Fibroblast of skin of left quadriceps (primary cell): ENCODE measurements at regions not wholly inside any gene's neighbourhood (a gene's known extent, or its start where the extent isn't known, plus 50 kb on each side); places are given as distances from the start of the nearest gene placed in this dataset.

ENCODE experiments used
- DNase-seq, 2 experiments: peaks; one replicate each; pipeline ENCODE4 v3.0.0-alpha.2; 2013; ENCODE audit warnings: low read depth in 2 of 2

DNA sequence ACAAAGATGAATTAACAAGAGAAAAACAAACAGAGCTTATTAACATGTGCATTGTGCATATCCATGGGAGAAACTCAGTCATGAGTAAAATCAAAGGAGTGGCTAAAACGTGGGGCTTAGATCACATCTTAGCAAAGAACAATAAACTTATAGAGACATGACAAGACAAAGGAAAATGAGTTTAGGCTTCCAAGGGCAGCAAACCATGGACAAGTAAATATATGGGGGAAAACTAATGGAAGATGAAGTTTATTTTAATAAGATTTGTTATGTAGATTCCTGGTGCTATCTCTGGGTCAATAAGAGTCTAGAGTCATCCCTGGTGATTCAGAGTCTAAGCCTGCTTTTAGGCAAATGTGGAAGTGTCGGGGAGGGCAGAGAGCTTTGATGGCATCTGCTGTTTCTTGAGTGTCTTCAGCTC lies 87.2 kb upstream of the PLPP4 start:
- DNase-seq: no peak

DNA sequence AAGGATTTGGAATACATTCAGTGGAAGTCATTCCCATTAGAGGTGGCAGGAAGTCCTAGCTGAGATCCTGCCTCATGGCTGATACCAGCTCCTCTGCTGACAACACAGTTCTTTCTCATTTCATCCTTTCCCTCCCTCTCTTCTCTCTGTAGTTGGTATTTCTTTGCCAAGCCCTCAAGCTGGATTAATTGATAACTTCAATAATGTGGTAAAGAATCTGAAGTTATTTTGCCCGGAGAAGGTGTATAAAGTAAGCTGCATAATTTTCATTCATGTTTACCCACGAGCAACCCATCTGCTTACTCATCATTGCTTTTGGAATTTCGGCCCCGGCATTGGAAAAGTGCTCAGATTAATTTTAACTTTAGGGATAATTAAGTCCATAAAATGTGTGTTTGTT lies 85.2 kb upstream of the PLPP4 start:
- DNase-seq: no peak

DNA sequence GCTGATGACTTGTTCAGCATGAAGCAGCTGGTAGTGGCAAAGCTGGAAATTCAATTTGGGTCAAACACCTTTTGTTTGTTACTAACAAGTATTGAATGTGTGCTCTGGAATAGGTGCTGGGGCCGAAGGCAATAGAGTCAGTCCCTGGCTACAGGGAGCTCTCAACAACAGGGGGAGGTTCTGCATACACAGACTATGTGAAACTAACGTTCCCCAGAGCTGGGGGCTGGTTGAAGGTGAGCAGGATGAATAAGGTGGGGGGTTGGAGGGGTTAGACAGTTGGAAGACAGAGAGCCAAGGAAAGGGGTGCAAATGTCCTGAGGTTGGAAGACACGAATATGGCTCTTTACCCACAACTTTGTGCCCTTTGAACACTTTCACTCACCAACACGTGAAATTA lies 84.1 kb upstream of the PLPP4 start:
- DNase-seq: no peak

DNA sequence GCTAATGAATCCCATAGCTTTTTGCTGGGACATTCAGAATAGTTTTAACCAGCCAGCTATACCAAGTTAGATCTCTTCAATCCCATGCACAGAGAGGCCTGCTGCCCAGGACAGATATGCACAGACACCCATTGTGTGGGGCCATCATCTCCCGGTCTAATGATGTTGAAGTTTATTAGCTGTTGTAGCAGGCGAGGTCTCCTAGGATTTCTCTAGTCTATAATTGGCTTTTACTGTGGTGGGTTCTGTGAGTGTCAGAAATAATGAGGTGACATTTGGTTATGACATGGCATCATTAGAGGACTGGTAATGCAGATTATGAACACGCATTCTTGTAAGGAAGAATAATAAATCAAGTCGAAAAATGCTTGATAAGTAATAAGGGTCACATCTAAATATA lies 81.4 kb upstream of the PLPP4 start:
- DNase-seq: no peak

DNA sequence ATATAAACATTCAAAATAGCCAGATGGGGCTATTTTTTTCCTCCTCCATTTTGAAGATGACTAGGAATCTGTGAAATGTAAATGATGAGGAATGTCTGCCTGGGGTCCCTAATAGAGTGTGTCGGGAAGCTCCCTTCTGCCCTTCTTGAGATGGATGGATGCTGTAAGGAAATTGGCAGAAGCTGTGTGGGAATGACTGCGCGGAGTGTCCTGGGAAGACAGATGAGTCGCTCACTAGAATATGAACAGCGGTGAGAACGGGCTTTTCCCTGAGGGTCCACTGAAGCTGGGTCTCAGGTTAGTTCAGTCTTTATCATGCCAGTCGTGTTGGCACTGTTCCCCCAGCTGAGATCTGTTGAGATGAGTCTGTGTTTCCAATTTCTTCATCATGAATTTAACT lies 75.1 kb upstream of the PLPP4 start:
- DNase-seq: no peak

DNA sequence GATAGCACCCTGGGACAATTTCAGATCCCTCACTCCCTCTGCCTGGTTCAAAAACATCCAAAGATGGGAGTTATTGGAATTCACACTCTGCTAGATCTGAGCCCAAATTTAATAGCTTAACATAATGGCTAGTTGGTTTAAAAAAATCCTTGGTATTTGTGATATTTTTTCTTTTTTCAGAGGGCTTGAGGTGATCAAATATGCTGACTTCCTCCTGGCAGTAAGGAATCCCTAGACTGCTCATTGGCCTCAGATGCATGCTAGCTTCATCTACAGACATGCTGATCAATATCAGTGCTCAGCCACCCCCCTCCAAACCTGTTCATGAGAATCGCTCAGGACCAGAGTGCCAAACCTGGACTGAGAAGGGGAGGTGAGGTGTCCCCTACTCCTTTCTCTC lies 74.7 kb upstream of the PLPP4 start:
- no peak for DNase-seq

DNA sequence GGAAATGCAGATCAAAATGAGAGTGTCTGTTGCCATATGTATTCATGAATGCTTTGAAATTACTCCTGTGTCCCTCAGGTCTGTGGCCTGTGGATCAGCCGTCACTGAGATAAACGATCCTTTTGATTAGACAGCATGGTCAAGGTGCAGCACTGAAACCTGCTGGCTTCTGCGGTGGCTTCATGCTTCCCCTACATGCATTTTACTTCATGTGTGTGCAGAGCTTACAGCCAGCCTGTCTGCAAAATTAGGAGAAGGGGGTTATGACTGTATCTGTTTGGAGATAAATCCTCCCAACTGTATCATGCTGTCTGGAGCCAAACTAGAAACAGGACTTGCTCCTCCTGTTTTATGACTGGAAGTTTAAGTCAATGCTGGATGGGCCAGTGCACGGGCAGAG lies 71.0 kb upstream of the PLPP4 start:
- DNase-seq: no peak

DNA sequence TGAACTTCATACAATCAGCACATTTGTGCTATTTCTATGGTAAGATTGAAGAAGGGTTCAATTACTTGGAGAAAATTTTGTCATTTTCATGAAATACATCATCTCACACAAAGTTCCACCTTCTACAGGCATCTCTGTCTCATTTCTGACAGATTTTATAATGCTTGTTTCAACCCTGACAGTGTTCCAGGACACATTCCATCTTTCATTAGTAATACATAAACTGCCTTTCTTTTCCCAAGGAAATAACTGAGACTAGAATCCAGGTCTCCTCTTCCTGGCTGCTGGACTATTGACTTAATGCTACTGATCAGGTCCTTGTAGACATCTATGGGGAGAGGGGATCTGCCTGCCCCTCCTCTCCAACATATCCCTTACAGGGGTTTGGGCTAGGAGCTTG lies 70.1 kb upstream of the PLPP4 start:
- DNase-seq: no peak

DNA sequence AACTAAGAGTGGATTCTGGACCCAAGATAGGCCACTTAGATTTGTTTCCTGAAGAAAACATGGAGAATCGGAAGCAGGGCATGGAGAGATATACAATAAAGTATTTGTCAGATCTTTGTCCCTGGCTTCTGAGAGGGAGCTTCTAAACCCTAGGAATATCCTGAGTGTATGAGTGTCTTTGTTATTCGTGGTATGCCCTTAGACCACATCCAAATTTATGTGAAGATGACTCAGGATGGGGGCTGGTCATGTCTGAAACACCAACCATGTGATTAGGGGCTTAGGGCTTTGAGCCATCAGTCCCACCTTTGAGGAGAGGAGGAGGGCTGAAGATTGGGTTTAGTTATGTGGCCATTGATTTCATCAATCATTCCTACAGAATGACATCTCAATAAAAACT lies 69.7 kb upstream of the PLPP4 start:
- peak; percentile 44 to 50 for DNase-seq

DNA sequence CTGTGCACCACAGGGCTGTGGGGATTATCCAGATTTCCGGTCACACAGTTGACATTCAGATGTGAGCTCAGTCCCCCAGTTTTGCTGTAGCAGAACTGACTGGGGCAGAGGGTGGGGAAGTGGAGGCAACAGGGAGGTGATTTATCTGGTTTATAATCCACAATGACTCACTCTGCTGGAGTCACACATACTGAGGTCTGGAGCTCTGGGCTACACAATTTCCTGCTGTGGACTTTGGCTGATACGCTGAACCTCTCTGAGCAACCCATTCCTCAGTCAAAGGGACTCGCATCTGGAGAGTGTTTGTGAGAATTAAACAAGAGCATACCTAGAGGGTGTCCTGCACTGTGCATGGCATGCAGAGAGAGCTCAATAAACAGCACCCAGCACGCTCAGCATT lies 64.8 kb upstream of the PLPP4 start:
- no peak for DNase-seq

DNA sequence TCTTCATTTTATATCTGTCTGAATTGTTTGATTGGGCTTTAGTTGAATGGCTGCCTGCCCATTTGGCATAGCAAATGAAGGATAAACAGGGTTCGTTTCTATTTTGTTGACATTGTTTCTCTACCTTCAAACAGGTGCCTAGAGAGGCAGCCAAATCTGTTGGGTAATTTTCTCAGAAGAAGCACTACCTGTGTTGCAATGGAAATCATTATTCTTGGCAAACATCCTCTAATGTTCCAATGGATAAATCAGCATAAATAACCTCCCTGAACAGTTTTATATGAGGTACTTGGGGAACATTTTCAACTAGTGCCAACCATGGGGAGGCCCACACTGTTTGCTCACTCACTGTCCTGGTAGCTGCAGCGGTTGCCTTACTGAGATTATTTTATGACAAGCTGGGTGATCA lies 64.4 kb upstream of the PLPP4 start:
- DNase-seq: no peak

DNA sequence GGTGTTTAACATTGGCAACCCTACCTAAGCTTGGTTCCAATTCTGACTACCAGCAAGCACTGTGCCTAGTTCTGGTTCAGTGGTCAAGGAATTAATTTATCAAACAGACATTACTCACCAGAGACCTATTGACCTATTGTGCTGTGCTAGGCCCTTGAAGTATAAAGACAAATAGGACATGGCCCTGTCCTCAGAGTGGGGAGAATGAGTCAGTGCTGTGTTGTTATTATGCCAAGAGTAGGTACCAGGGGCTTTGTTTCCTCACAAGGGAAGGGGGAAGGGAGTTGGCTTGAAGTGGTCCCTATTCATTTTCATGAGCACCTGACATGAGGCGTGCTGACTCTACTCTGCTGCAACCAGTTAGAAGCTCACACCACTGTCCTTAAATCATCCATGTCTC lies 62.6 kb upstream of the PLPP4 start:
- no peak for DNase-seq

DNA sequence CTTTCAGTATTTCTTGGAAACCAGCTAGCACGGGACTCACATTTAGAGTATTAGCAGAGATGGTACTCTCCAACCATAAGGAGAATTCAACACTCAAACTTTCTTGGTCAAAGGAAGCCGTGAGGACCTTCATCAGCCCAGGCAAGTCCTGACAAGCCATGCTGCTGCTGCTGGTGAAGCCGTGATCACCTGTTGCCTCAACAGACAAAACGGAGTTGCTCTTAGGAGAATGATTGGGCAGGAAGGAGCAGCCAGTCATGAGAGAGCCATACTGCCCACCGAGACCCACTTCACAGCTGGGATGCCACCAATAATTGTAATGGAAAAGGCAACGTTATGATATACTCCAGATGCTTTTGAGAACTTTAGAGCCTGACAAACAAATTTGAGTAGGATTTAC lies 60.8 kb upstream of the PLPP4 start:
- no peak for DNase-seq

DNA sequence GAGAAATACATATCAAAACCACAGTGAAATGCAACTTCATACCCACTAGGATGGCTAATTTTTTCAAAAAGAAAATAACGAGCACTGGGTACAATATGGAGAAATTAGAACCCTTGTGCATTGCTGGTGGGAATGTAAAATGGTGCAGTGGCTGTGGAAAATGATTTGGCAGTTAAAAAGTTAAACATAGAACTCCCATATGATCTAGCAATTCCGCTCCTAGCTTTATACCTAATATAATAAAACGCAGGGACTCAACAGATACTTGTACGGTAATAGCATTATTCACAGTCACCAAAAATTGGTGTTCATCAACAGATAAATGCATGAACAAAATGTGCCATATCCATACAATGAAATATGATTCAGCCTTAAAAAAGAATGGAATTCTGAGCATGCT lies 58.8 kb upstream of the PLPP4 start:
- DNase-seq: no peak

DNA sequence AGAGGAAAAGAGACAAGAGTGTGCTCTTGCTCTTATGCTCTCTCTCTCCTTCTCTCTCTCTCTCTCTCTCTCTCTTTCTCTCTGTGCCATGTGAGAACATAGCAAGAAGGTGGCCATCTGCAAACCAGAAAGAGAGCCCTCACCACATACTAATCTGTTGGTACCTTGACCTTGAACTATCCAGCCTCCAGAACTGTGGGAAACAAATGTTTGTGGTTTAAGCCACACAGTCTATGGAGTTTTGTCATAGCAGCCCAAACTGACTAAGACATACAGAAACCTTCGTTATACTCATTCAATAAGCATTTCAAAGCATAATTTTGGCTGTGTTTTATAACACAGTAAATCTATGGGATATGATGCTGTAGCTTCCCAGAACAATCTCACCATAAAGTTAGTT lies 56.4 kb upstream of the PLPP4 start:
- DNase-seq: no peak

DNA sequence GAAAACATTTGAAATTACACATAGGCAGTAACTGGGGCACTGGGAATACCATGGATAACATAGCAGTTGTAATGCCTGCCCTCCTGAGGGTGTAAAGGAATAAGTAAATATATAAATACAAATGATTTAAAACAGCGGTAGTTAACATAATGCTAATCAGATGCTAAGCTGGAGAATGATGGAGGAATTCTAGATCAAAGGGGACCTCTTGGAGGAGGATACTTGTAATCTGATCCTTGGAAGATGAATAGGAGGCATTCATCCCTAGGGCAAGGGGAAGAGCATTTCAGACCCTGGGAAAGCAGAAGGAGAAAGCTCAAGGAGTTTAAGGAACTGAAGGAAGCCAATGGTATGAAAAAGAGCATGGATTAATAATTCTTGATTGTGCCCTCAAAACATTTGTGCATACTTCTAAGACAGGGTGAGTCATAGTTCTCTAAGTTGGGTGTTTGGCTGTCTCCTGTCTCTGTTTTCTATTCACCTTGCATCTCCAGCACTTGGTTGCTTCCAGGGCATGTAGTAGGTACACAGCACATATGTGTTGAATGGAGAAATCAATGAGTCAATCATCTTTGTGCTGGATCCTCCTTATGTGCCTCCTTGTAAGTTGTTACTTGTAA lies 54.8 kb upstream of the PLPP4 start:
- DNase-seq: no peak

DNA sequence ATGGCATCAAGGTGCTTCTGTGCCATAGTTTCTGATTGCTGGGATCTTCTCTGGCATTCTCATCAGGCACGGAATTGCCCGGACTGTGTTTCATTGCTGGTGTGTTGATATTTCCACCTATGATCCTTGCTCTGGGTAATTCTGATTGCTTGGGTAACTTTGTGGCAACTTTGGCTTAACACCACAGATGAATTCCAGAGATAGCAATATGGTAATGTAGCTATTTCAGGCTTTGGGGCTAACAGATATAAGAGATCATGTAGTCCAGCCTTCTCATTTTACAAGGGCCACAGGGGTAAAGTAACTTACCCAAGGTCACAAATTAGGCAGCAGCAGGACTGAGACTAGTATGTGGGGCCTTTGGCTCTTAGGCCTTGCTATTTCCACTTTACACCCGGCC lies 53.9 kb upstream of the PLPP4 start:
- DNase-seq: no peak

DNA sequence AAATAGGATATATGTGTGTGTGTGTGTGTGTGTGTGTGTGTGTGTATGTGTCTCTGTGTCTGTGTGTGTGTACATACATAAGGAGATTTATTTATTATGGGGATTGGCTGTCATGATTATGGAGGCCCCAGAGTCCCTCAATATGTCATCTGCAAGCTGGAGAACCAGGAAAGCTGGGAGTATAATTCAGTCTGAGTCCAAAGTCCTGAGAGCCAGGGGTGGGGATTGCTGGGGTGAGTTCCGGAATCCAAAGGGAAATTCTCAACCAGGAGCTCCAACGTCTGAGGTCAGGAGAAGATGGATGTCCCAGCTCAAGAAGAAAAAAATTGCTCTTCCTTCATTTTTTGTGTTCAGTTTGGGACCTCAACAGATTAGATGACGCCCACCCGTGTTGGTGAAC lies 50.7 kb upstream of the PLPP4 start:
- no peak for DNase-seq
